PC-3 (cell line): ENCODE measurements at regions not wholly inside any gene's neighbourhood (a gene's known extent, or its start where the extent isn't known, plus 50 kb on each side); places are given as distances from the start of the nearest gene placed in this dataset.

ENCODE experiments used
- ATAC-seq: fragments of 200-7000 bp; cut with Tn5 transposase; 2 replicates; pipeline ENCODE4 v1.9.1; 2020; ENCODE audit warnings: mild to moderate bottlenecking, moderate library complexity
- BruUV-seq: library from RNA; stranded (reverse); fragments of 400-500 nt; replicated peaks from 2 replicates; lab custom pipeline; 2021; lab: Mats Ljungman, UMichigan
- CTCF ChIA-PET: fragments of 300-600 bp; sonication (Branson Sonifier 250); formaldehyde crosslinking; loops from one replicate; lab custom pipeline; 2022; ENCODE audit warnings: antibody characterized with exemption; lab: Charles Lee
- POLR2A ChIA-PET: fragments of 300-600 bp; sonication (Branson Sonifier 250); formaldehyde crosslinking; loops from one replicate; lab custom pipeline; 2022; ENCODE audit warnings: antibody characterized with exemption; ENCODE audit not compliant: unreplicated experiment; lab: Charles Lee
- DNase-seq: peaks from one replicate; pipeline ENCODE4 v3.0.0-alpha.2; 2015
- H2AFZ ChIP-seq: fragments of 300-600 bp; sonication (generic); 2 replicates; pipeline ENCODE4 v1.6.0; 2016; ENCODE audit warnings: antibody characterized with exemption, low read length
- H3F3A ChIP-seq: fragments of 300-600 bp; sonication (generic); one replicate; pipeline ENCODE4 v1.6.0; 2017; ENCODE audit warnings: antibody characterized with exemption, low read length, control low read depth, mild to moderate bottlenecking; ENCODE audit not compliant: unreplicated experiment
- H3K27ac ChIP-seq: fragments of 300-600 bp; sonication (generic); 2 replicates; pipeline ENCODE4 v1.5.1; 2016; ENCODE audit warnings: mild to moderate bottlenecking, low read length
- H3K27me3 ChIP-seq: fragments of 300-600 bp; sonication (generic); 2 replicates; pipeline ENCODE4 v1.6.1; 2016; ENCODE audit warnings: low read length, mixed read lengths
- H3K36me3 ChIP-seq: fragments of 300-600 bp; sonication (generic); 2 replicates; pipeline ENCODE4 v1.6.1; 2016; ENCODE audit warnings: low read depth, mixed run types, low read length, mixed read lengths
- H3K4me1 ChIP-seq: fragments of 300-600 bp; sonication (generic); 2 replicates; pipeline ENCODE4 v1.5.1; 2016; ENCODE audit warnings: low read length; ENCODE audit not compliant: insufficient read depth
- H3K4me2 ChIP-seq: fragments of 300-600 bp; sonication (generic); 2 replicates; pipeline ENCODE4 v1.6.0; 2016; ENCODE audit warnings: low read length
- H3K4me3 ChIP-seq: fragments of 300-600 bp; sonication (generic); 2 replicates; pipeline ENCODE4 v1.5.1; 2016; ENCODE audit warnings: mild to moderate bottlenecking, low read length, mixed read lengths
- H3K79me2 ChIP-seq: fragments of 300-600 bp; sonication (generic); 2 replicates; pipeline ENCODE4 v1.6.1; 2017; ENCODE audit warnings: low read length, mixed read lengths
- H3K9ac ChIP-seq: fragments of 300-600 bp; sonication (generic); 2 replicates; pipeline ENCODE4 v1.6.0; 2016; ENCODE audit warnings: mild to moderate bottlenecking, low read length
- H3K9me2 ChIP-seq: fragments of 300-600 bp; sonication (generic); replicated peaks from 2 replicates; pipeline ENCODE4 v1.6.1; 2016; ENCODE audit warnings: mixed run types, low read length, mixed read lengths
- H3K9me3 ChIP-seq: fragments of 300-600 bp; sonication (generic); 2 replicates; pipeline ENCODE4 v1.6.1; 2016; ENCODE audit warnings: low read length, mixed read lengths
- H4K20me1 ChIP-seq: fragments of 300-600 bp; sonication (generic); 2 replicates; pipeline ENCODE4 v1.6.1; 2016; ENCODE audit warnings: low read length, mixed read lengths
- CTCF ChIP-seq: fragments of 300-600 bp; sonication (generic); conservative IDR thresholded peaks from 2 replicates; pipeline ENCODE4 v1.5.1; 2017; ENCODE audit warnings: antibody characterized with exemption, low read depth, mild to moderate bottlenecking, low read length
- EZH2 ChIP-seq: fragments of 300-600 bp; sonication (generic); IDR thresholded peaks from one replicate; pipeline ENCODE4 v1.6.1; 2017; ENCODE audit warnings: antibody characterized with exemption, mild to moderate bottlenecking, low read length; ENCODE audit not compliant: unreplicated experiment
- EZH2phosphoT487 ChIP-seq: fragments of 300-600 bp; sonication (generic); IDR thresholded peaks from 2 replicates; pipeline ENCODE4 v1.6.1; 2018; ENCODE audit warnings: mild to moderate bottlenecking, antibody characterized with exemption, low read length, borderline replicate concordance
- intact Hi-C: fragments of 100-400 bp; cut with micrococcal nuclease; formaldehyde crosslinking; loops from 2 replicates; pipeline ENCODE4 v1.9.0; 2023

- Histone ChIP-seq H3K27ac (no peak overlapping the region), H3K4me3 (no peak overlapping the region), H3K36me3 (no peaks in the 10 kb centered on the region), H2AFZ (no peak overlapping the region), H3K4me1 (no peaks in the 10 kb centered on the region), H3K4me2 (no peak overlapping the region), H3K27me3 (no peaks in the 10 kb centered on the region), H3K9ac (no peak overlapping the region), H3F3A (no peaks in the 10 kb centered on the region), H4K20me1 (no peaks in the 10 kb centered on the region), H3K9me3 (no peaks in the 10 kb centered on the region), H3K79me2 (no peaks in the 10 kb centered on the region), H3K9me2 (no peaks in the 10 kb centered on the region)
- BruUV-seq = no TSS peak
- POLR2A ChIA-PET = no interaction called here
- ATAC-seq = no peak
- peak; percentile 8 for DNase-seq
- TF ChIP-seq EZH2phosphoT487 (no peak), CTCF (no peak), EZH2 (no peak)
- CTCF ChIA-PET = no interaction called here
- intact Hi-C loops = no loop called here
Measured at GRCh38 chr5:97422678-97423077, 239.6 kb upstream of the RIOK2 start.

- intact Hi-C loops = loop anchor here (5.0 kb wide), 1 partner anchor 1347 kb away; the partner anchor contains the start of gene RGMB
- H3K27ac ChIP-seq = no peak overlapping the region
- BruUV-seq = no TSS peak
- H3K4me3 ChIP-seq = no peak overlapping the region
- no peaks in the 10 kb centered on the region for H3K79me2 ChIP-seq
- no peak overlapping the region for H2AFZ ChIP-seq
- POLR2A ChIA-PET = no interaction called here
- no peaks in the 10 kb centered on the region for H3K36me3 ChIP-seq
- CTCF ChIA-PET = interaction anchor here (0.5 kb wide), 1 partner anchor 109 kb away, joined by 5 read pairs; no protein-coding TSS in a partner anchor
- no peaks in the 10 kb centered on the region for H3F3A ChIP-seq
- no peaks in the 10 kb centered on the region for H3K9me2 ChIP-seq
- no peak overlapping the region for H3K9ac ChIP-seq
- peak; percentile 56 for TF ChIP-seq CTCF
- TF ChIP-seq EZH2 = no peak
- TF ChIP-seq EZH2phosphoT487 = no peak
- H3K27me3 ChIP-seq = no peaks in the 10 kb centered on the region
- H3K4me1 ChIP-seq = no peaks in the 10 kb centered on the region
- H4K20me1 ChIP-seq = no peaks in the 10 kb centered on the region
- H3K4me2 ChIP-seq = no peak overlapping the region
- DNase-seq (peak; percentile 38), ATAC-seq (no peak; the same call in 1 of the 2 replicates)
- no peaks in the 10 kb centered on the region for H3K9me3 ChIP-seq
Measured at GRCh38 chr5:97425511-97425910, 242.5 kb upstream of the RIOK2 start.

GRCh38 chr5:97427235-97427634 lies 244.2 kb upstream of the RIOK2 start:
- H3K9me3 ChIP-seq = no peaks in the 10 kb centered on the region
- POLR2A ChIA-PET = no interaction called here
- H3K4me2 ChIP-seq = no peak overlapping the region
- H3K9me2 ChIP-seq = no peaks in the 10 kb centered on the region
- H3K9ac ChIP-seq = no peak overlapping the region
- no TSS peak for BruUV-seq
- ATAC-seq = no peak
- no peak overlapping the region for H3K4me3 ChIP-seq
- no peaks in the 10 kb centered on the region for H4K20me1 ChIP-seq
- no peaks in the 10 kb centered on the region for H3K36me3 ChIP-seq
- H3K27me3 ChIP-seq = no peaks in the 10 kb centered on the region
- H3F3A ChIP-seq = no peaks in the 10 kb centered on the region
- H3K79me2 ChIP-seq = no peaks in the 10 kb centered on the region
- no peak for DNase-seq
- intact Hi-C loops = loop anchor here (5.0 kb wide), 1 partner anchor 1345 kb away; the partner anchor contains the start of gene RGMB
- H3K4me1 ChIP-seq = no peaks in the 10 kb centered on the region
- no peak overlapping the region for H3K27ac ChIP-seq
- no peak for TF ChIP-seq EZH2
- TF ChIP-seq CTCF = no peak
- TF ChIP-seq EZH2phosphoT487 = no peak
- no peak overlapping the region for H2AFZ ChIP-seq
- CTCF ChIA-PET = no interaction called here
